Motor neuron (in vitro differentiated cells): ENCODE measurements at regions not wholly inside any gene's neighbourhood (a gene's known extent, or its start where the extent isn't known, plus 50 kb on each side); places are given as distances from the start of the nearest gene placed in this dataset.
"Not testable (repeated sequence)": the region's sequence is repeated elsewhere in the genome, so short reads cannot be mapped to it uniquely, and the experiment has no call there.

Experiments used
- ATAC-seq, 8 experiments: fragments of 200-7000 bp; cut with Tn5 transposase; replicated peaks in 6 of 8; 2 replicates each; pipeline ENCODE4 v1.8.0; 2021; ENCODE audit warnings: mild to moderate bottlenecking in 8 of 8, moderate library complexity in 8 of 8
- H3K27ac ChIP-seq, 2 donors: fragments of 250-450 bp; sonication (Bioruptor Pico); 2 replicates each; pipeline ENCODE4 v1.9.0; 2021; ENCODE audit warnings: antibody characterized with exemption in 2 of 2, mild to moderate bottlenecking in 2 of 2, moderate library complexity in 1 of 2
- H3K4me1 ChIP-seq, 2 donors: fragments of 250-450 bp; sonication (Bioruptor Pico); replicated peaks in 1 of 2; 2 replicates each; pipeline ENCODE4 v1.6.1; 2021; ENCODE audit warnings: antibody characterized with exemption in 2 of 2, mild to moderate bottlenecking in 2 of 2, moderate library complexity in 1 of 2
- H3K4me3 ChIP-seq, 5 donors: fragments of 250-450 bp; sonication (Bioruptor Pico); 2 replicates each; pipeline ENCODE4 v1.9.0; 2021; ENCODE audit warnings: antibody characterized with exemption in 5 of 5, mild to moderate bottlenecking in 5 of 5, moderate library complexity in 4 of 5
- WGBS, 10 experiments: fragments of 450-650 bp; shearing (Covaris generic); methylation state at CpG; one replicate each; pipeline ENCODE4 v1.0.0; 2022; 5-methylcytosine and 5-hydroxymethylcytosine counted together
- in situ Hi-C, 9 experiments: fragments of 400-800 bp; cut with MboI; loops; one replicate each; pipeline ENCODE4 v1.15.0; 2021; ENCODE audit warnings: low sequenced_read_pairs in 9 of 9, low pct_unique_long_range_greater_than_20kb in 2 of 9; ENCODE audit not compliant: unreplicated experiment in 9 of 9

DNA sequence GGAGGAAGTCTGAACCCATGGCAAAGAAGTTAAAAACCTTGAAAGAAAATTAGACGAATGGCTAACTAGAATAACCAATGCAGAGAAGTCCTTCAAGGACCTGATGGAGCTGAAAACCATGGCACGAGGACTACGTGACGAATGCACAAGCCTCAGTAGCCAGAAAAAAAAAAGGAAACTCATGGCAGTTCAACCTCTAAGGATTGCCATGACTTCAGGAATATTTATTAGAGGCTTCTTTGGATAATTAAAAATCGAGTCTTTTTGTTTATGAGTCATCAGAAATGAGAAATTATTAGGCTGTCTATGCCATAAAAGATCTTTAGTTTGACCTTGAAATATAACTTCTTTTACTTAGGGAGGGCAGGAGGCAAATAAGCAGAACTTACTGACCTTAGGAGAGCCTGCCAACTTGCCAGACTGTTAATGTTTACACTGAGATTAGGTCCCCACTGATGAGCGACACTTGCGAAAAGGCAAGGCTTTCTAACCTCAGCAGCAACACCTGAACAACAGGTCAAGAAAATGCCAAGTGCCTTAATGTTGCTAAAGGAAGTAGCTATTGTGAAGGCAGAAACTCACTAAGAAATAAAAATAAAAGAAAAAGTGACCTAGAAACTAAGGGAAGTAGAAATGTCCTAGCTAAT, 55.2 kb upstream of the TUSC1 start:
- no peak for ATAC-seq
- Histone ChIP-seq H3K4me3 (no peak overlapping the region), H3K4me1 (no peaks in the 10 kb centered on the region), H3K27ac (no peak overlapping the region)
- in situ Hi-C loops = loop anchor here in 1 of 9 experiments (25.0 kb wide), 1 partner anchor 104 kb away; no protein-coding TSS in a partner anchor
- WGBS, 10 experiments = 36 to 100% (median 88%) methylated on average over 1 to 7 of the region's 7 CpGs

GRCh38 chr9:25731895-25732794, 53.9 kb upstream of the TUSC1 start:
- in situ Hi-C loops = loop anchor here in 1 of 9 experiments (25.0 kb wide), 1 partner anchor 105 kb away; no protein-coding TSS in a partner anchor
- not testable (repeated sequence) for ATAC-seq, H3K4me1 ChIP-seq, H3K4me3 ChIP-seq, H3K27ac ChIP-seq
- 47 to 100% (median 83%) methylated on average over 2 to 11 of the region's 19 CpGs for WGBS, 10 experiments
